ENCODE measurements at regions not wholly inside any gene's neighbourhood (a gene's known extent, or its start where the extent isn't known, plus 50 kb on each side); places are given as distances from the start of the nearest gene placed in this dataset.

GRCh38 chr1:80171631-80172030 lies 1165.1 kb upstream of the ADGRL4 start:
- H3K9me3 ChIP-seq: peaks cover 0 to 4% (median 0%) of the 10 kb centered on the region in 3 donors
- no peak overlapping the region for H3K27ac ChIP-seq
- H3K36me3 ChIP-seq: no peaks in the 10 kb centered on the region
- no peak overlapping the region for H3K4me3 ChIP-seq
- no peak for TF ChIP-seq CTCF (IDR thresholded peaks at IDR 0.05)
- H3K4me1 ChIP-seq: no peaks in the 10 kb centered on the region
- DNase-seq: no peak
- H3K27me3 ChIP-seq: no peaks in the 10 kb centered on the region
- intact Hi-C loops (cut with DNase I; ENCODE audit: low total_unique reads): no loop called here

- Histone ChIP-seq H3K36me3 (no peaks in the 10 kb centered on the region), H3K4me3 (no peak overlapping the region), H3K27ac (no peak overlapping the region), H3K27me3 (no peaks in the 10 kb centered on the region), H3K9me3 (no peaks in the 10 kb centered on the region), H3K4me1 (no peaks in the 10 kb centered on the region)
- DNase-seq: no peak
- intact Hi-C loops (cut with DNase I; ENCODE audit: low total_unique reads): no loop called here
- TF ChIP-seq CTCF (IDR thresholded peaks at IDR 0.05): no peak
Observed at GRCh38 chr1:80170811-80171485, 1164.4 kb upstream of the ADGRL4 start.

GRCh38 chr1:80164150-80164549 lies 1157.6 kb upstream of the ADGRL4 start:
- H3K36me3 ChIP-seq: no peaks in the 10 kb centered on the region
- no peak for TF ChIP-seq CTCF (IDR thresholded peaks at IDR 0.05)
- H3K9me3 ChIP-seq: no peaks in the 10 kb centered on the region

GRCh38 chr1:80163686-80164085 lies 1157.2 kb upstream of the ADGRL4 start:
- no peaks in the 10 kb centered on the region for H3K27me3 ChIP-seq
- DNase-seq: no peak
- H3K4me3 ChIP-seq: no peak overlapping the region
- H3K9me3 ChIP-seq: no peaks in the 10 kb centered on the region
- H3K4me1 ChIP-seq: no peaks in the 10 kb centered on the region
- TF ChIP-seq CTCF (IDR thresholded peaks at IDR 0.05): no peak
- intact Hi-C loops (cut with DNase I; ENCODE audit: low total_unique reads): no loop called here
- no peaks in the 10 kb centered on the region for H3K36me3 ChIP-seq
- H3K27ac ChIP-seq: no peak overlapping the region

More at GRCh38 chr1:80164150-80164549, 1157.6 kb upstream of the ADGRL4 start:
- no peaks in the 10 kb centered on the region for H3K27me3 ChIP-seq
- H3K27ac ChIP-seq: no peak overlapping the region
- no peaks in the 10 kb centered on the region for H3K4me1 ChIP-seq
- H3K4me3 ChIP-seq: no peak overlapping the region
- no peak for DNase-seq
- intact Hi-C loops (cut with DNase I; ENCODE audit: low total_unique reads): no loop called here

GRCh38 chr1:80158771-80159170 lies 1152.2 kb upstream of the ADGRL4 start:
- intact Hi-C loops (cut with DNase I; ENCODE audit: low total_unique reads): no loop called here
- no peak for DNase-seq
- Histone ChIP-seq H3K4me1 (no peaks in the 10 kb centered on the region), H3K36me3 (no peaks in the 10 kb centered on the region), H3K27me3 (no peaks in the 10 kb centered on the region), H3K9me3 (no peaks in the 10 kb centered on the region), H3K4me3 (no peak overlapping the region), H3K27ac (no peak overlapping the region)
- no peak for TF ChIP-seq CTCF (IDR thresholded peaks at IDR 0.05)

- no peak for TF ChIP-seq CTCF (IDR thresholded peaks at IDR 0.05)
- H3K4me1 ChIP-seq: no peaks in the 10 kb centered on the region
- H3K9me3 ChIP-seq: no peaks in the 10 kb centered on the region
- no peak overlapping the region for H3K4me3 ChIP-seq
- no peaks in the 10 kb centered on the region for H3K36me3 ChIP-seq
- H3K27me3 ChIP-seq: no peaks in the 10 kb centered on the region
- no peak overlapping the region for H3K27ac ChIP-seq
- no peak for DNase-seq
- intact Hi-C loops (cut with DNase I; ENCODE audit: low total_unique reads): no loop called here
Observed at GRCh38 chr1:80158266-80158665, 1151.7 kb upstream of the ADGRL4 start.

Data from tibial artery (tissue), 4 donors.